Adrenal gland (tissue), 5 donors: ENCODE measurements at regions not wholly inside any gene's neighbourhood (a gene's known extent, or its start where the extent isn't known, plus 50 kb on each side); places are given as distances from the start of the nearest gene placed in this dataset.

Source experiments
- CTCF ChIP-seq, 6 experiments: fragments of 450-650 bp in 4 of 6; fragments of 200-600 bp in 2 of 6; sonication (generic) in 1 of 6; IDR thresholded peaks; 1 replicate in 5 of 6; 2 replicates in 1 of 6; pipeline versions ENCODE4 v1.5.1 to v1.8.0; 2016 to 2021; ENCODE audit warnings: antibody characterized with exemption in 6 of 6, mild to moderate bottlenecking in 2 of 6, moderate library complexity in 1 of 6
- POLR2A ChIP-seq, 2 donors: fragments of 450-650 bp; IDR thresholded peaks; one replicate each; pipeline ENCODE4 v1.6.1; 2017; ENCODE audit warnings: antibody characterized with exemption in 2 of 2, mild to moderate bottlenecking in 2 of 2, moderate library complexity in 1 of 2
- donor health status: DM: no; HTN: no; CAD: no.

- TF ChIP-seq CTCF (IDR thresholded peaks at IDR 0.05) (no peak), POLR2A (IDR thresholded peaks at IDR 0.05) (no peak)
Observed at GRCh38 chr21:31553461-31553860, 106.0 kb upstream of the SOD1 start.
